Activated CD4-positive, alpha-beta memory T cell treated with anti-CD3 and anti-CD28 coated beads for 36 hours (primary cell): ENCODE measurements at regions not wholly inside any gene's neighbourhood (a gene's known extent, or its start where the extent isn't known, plus 50 kb on each side); places are given as distances from the start of the nearest gene placed in this dataset.

ENCODE experiments used
- CTCF ChIA-PET: fragments of 350-600 bp; sonication (Branson Sonifier 250); formaldehyde crosslinking; loops from one replicate; lab custom pipeline; 2021; ENCODE audit warnings: antibody characterized with exemption, inconsistent platforms; lab: Charles Lee
- POLR2A ChIA-PET: fragments of 350-600 bp; sonication (Branson Sonifier 250); formaldehyde crosslinking; loops from one replicate; lab custom pipeline; 2021; ENCODE audit warnings: antibody characterized with exemption; lab: Charles Lee
- DNase-seq: peaks from one replicate; pipeline ENCODE4 v3.0.0-alpha.2; 2020
- H3K27ac Mint-ChIP-seq: one replicate; pipeline ENCODE4 v1.8.0; 2021; ENCODE audit warnings: mixed read lengths
- H3K27me3 Mint-ChIP-seq: one replicate; pipeline ENCODE4 v1.8.0; 2021; ENCODE audit warnings: mixed read lengths
- H3K36me3 Mint-ChIP-seq: one replicate; pipeline ENCODE4 v1.8.0; 2021; ENCODE audit warnings: mixed read lengths
- H3K4me1 Mint-ChIP-seq: one replicate; pipeline ENCODE4 v1.8.0; 2021; ENCODE audit warnings: low read depth, mixed read lengths
- H3K4me3 Mint-ChIP-seq: one replicate; pipeline ENCODE4 v1.8.0; 2021; ENCODE audit warnings: mild to moderate bottlenecking, mixed read lengths
- H3K9me3 Mint-ChIP-seq: one replicate; pipeline ENCODE4 v1.8.0; 2021; ENCODE audit warnings: mixed read lengths
- intact Hi-C: fragments of 100-400 bp; cut with micrococcal nuclease; formaldehyde crosslinking; loops from one replicate; pipeline ENCODE4 v1.15.1; 2023

DNA sequence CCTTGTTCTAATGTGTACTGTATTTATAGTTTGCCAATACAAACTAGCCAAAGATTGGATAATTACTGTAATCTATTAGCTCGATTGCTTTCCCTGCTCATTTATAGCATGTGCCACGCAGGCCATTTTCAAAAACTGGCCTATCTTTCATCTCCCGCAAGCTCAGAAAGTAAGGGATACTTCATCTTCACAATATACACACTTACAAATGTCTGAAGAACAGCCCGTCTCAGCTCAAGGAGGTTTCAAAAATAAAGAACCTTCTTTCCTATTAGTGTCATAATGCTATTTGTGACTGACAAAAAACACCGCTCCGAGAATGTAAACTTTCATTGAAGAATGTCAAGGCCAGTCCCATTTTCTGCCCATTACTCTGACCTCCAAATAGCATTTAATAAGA lies 306.4 kb upstream of the ZNF507 start:
- no peaks in the 10 kb centered on the region for H3K9me3 Mint-ChIP-seq
- POLR2A ChIA-PET = no interaction called here
- peaks cover 14% of the 10 kb centered on the region for H3K27me3 Mint-ChIP-seq
- H3K27ac Mint-ChIP-seq = no peak overlapping the region
- no peak for DNase-seq
- H3K36me3 Mint-ChIP-seq = no peaks in the 10 kb centered on the region
- intact Hi-C loops = no loop called here
- H3K4me3 Mint-ChIP-seq = no peak overlapping the region
- CTCF ChIA-PET = no interaction called here
- H3K4me1 Mint-ChIP-seq = no peaks in the 10 kb centered on the region

DNA sequence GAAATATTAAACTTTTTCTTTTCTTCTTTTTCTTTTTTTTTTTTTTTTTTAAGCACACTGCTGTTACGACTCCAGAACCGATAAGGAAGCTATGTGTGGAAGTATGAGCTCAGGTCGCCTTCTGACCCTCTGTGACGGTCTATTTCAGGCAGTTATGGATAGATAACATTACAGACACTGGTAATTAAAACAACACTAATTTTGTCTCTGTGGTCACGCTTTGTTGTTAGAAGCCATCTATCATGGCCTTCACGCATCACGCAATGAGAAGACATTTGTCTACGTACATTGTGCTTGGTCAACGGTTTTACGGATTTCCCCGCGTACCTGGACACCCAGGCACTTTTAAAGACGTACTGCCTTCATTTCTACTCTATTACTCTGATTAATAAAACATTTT lies 306.0 kb upstream of the ZNF507 start:
- ChIA-PET POLR2A (no interaction called here), CTCF (interaction anchor here (1.1 kb wide), 1 partner anchor 1370 kb away, joined by 3 read pairs; no protein-coding TSS in a partner anchor)
- Mint-ChIP-seq H3K4me3 (no peak overlapping the region), H3K9me3 (no peaks in the 10 kb centered on the region), H3K36me3 (no peaks in the 10 kb centered on the region), H3K27me3 (peaks cover 16% of the 10 kb centered on the region), H3K4me1 (no peaks in the 10 kb centered on the region), H3K27ac (no peak overlapping the region)
- no peak for DNase-seq
- intact Hi-C loops = no loop called here

DNA sequence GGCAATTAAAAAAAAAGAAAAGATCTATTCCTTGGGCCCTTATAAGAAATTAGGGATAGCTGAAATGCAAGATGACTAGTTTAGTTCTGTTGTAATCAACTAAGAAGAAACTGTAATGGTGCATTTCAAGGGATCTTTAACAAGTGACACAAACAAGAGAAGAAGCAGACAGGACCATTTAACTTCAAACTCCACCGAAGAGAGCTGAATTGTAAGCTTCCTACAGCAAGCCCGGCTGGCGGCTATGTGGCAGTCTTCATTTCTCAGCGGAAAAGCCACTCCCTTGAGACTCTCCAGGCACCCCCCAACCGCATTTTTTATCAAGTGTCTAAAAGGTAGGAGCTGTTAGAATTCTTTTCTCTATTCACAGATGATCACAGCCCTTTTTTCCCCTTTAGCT lies 305.2 kb upstream of the ZNF507 start:
- H3K36me3 Mint-ChIP-seq = no peaks in the 10 kb centered on the region
- no peaks in the 10 kb centered on the region for H3K9me3 Mint-ChIP-seq
- no peak overlapping the region for H3K4me3 Mint-ChIP-seq
- no peak overlapping the region for H3K27ac Mint-ChIP-seq
- ChIA-PET CTCF (interaction anchor here (1.1 to 1.9 kb wide), 2 partner anchors 1371 to 1373 kb away, joined by 3 to 5 read pairs; no protein-coding TSS in a partner anchor), POLR2A (interaction anchor here (0.6 kb wide), 1 partner anchor 83 kb away, joined by 3 read pairs; no protein-coding TSS in a partner anchor)
- intact Hi-C loops = loop anchor here (5.0 kb wide), 1 partner anchor 1358 kb away; no protein-coding TSS in a partner anchor
- no peaks in the 10 kb centered on the region for H3K4me1 Mint-ChIP-seq
- no peak for DNase-seq
- peaks cover 16% of the 10 kb centered on the region for H3K27me3 Mint-ChIP-seq

DNA sequence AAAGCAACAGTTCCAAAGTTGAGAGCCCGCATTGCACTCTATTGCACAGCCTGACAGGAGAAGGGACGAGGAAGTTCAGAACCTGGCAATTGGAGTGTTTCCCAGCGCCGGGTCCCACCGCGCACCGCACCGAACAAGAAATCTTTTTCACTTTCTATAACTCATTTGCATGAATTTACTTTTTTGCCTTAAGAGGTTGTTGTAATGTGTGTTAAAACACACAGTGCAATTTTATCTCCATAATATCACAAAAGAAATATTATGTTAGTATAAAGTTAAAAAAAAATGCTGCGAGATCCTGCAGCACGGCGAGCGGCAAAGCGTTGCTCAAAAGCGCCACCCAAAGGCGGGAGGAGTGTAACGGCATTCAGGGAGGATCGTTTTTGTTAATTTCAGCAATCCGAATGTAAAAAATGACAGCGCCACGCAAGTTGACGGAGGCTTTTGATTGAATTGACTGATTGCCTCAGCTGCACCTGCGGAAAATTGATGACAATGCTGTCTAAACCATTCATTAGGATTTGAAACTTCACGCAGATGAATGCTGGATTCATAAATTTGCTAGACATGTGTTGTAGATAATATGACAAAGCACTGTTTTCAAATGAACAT lies 303.6 kb upstream of the ZNF507 start:
- H3K9me3 Mint-ChIP-seq = no peaks in the 10 kb centered on the region
- intact Hi-C loops = loop anchor here (5.0 kb wide), 1 partner anchor 1359 kb away; no protein-coding TSS in a partner anchor
- H3K4me3 Mint-ChIP-seq = no peak overlapping the region
- ChIA-PET POLR2A (no interaction called here), CTCF (interaction anchor here (1.0 to 1.9 kb wide), 2 partner anchors 196 to 1375 kb away, joined by 3 to 5 read pairs; no protein-coding TSS in a partner anchor)
- peak; percentile 44 for DNase-seq
- H3K27ac Mint-ChIP-seq = no peak overlapping the region
- H3K36me3 Mint-ChIP-seq = no peaks in the 10 kb centered on the region
- peaks cover 21% of the 10 kb centered on the region for H3K27me3 Mint-ChIP-seq
- no peaks in the 10 kb centered on the region for H3K4me1 Mint-ChIP-seq

DNA sequence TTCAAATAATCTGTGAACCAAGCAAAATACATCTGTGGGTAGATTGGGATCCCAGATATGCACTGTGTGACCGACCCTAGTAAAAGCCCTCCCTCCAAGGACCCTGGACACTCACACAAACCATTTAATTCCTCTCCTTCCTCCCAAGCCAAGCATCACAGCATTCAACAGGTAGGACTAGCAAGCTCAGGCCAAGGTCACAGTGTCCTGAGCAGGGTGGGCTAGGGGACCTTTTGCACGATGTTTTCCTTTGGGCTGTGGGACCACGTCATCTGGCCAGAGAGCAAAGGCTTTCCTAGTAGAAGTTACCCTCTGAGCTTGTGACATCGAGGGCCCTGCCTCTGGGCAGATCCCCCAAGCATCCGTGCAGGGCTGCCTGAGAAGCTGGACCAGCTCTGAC lies 297.6 kb upstream of the ZNF507 start:
- no peaks in the 10 kb centered on the region for H3K36me3 Mint-ChIP-seq
- CTCF ChIA-PET = no interaction called here
- H3K27me3 Mint-ChIP-seq = peaks cover 13% of the 10 kb centered on the region
- intact Hi-C loops = no loop called here
- no peak overlapping the region for H3K27ac Mint-ChIP-seq
- no peaks in the 10 kb centered on the region for H3K4me1 Mint-ChIP-seq
- DNase-seq = no peak
- POLR2A ChIA-PET = no interaction called here
- no peak overlapping the region for H3K4me3 Mint-ChIP-seq
- H3K9me3 Mint-ChIP-seq = no peaks in the 10 kb centered on the region

DNA sequence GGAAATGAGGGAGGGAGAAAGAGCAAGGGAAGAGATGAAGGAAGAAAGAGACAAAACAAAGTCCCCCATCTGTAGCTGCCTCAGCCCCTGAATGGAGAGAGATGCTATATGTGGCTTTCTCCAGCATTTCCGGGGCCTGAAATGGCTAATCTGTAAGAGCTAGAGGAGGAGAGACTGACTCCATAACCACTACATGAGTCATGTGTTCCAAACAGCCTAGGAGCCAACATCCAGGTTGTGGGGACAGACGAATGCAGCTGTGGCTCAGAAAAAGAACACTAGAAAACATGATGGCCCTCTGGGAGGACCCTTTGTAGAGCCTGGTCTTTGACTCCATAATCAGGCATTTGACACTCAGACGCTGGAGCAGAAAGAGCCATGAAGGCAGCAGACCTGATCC lies 292.0 kb upstream of the ZNF507 start:
- H3K36me3 Mint-ChIP-seq = no peaks in the 10 kb centered on the region
- no peaks in the 10 kb centered on the region for H3K4me1 Mint-ChIP-seq
- ChIA-PET POLR2A (no interaction called here), CTCF (no interaction called here)
- H3K27me3 Mint-ChIP-seq = no peaks in the 10 kb centered on the region
- H3K9me3 Mint-ChIP-seq = no peaks in the 10 kb centered on the region
- intact Hi-C loops = no loop called here
- H3K4me3 Mint-ChIP-seq = no peak overlapping the region
- no peak overlapping the region for H3K27ac Mint-ChIP-seq
- DNase-seq = no peak

DNA sequence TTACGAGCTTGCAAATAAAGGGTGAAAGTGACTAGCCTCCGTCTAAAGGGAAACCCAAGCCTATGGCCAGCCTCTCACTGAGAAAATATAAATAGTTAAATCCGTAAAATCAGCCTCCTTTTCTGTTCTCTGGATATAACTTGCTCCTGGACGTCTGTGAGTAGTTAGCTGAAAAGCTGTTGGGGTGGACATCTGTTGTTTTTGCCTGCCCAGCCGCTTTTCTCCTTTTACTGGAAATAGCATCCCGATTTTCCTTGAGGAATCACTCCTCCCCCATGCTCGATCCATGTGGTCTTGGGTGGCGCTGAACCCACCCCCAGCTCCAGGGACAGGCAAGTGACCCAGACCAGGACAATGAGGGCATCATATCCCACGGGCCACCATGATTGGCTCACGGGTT lies 291.5 kb upstream of the ZNF507 start:
- H3K36me3 Mint-ChIP-seq = no peaks in the 10 kb centered on the region
- no peaks in the 10 kb centered on the region for H3K9me3 Mint-ChIP-seq
- intact Hi-C loops = no loop called here
- H3K4me3 Mint-ChIP-seq = no peak overlapping the region
- no peaks in the 10 kb centered on the region for H3K27me3 Mint-ChIP-seq
- H3K27ac Mint-ChIP-seq = no peak overlapping the region
- H3K4me1 Mint-ChIP-seq = no peaks in the 10 kb centered on the region
- no peak for DNase-seq
- POLR2A ChIA-PET = no interaction called here
- CTCF ChIA-PET = interaction anchor here (0.6 kb wide), 1 partner anchor 535 kb away, joined by 3 read pairs; no protein-coding TSS in a partner anchor

DNA sequence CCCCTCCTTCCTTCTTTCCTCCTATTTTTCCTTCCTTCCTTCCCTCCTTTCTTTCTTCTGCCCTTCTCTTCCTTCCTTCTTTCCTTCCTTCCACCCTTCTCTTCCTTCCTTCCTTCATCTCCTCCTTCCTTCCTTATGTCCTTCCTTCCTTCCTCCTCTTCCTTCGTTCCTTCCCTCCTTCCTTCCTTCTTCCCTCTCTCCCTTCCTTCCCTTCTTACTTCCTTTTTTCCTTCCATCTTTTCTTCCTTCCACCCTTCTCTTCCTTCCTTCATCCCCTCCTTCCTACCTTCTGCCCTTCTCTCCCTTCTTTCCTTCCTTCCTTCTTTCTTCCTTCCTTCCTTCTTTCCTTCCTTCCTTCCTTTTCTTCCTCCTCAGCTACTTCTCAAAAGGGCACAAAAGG lies 287.3 kb upstream of the ZNF507 start:
- intact Hi-C loops = no loop called here
- Mint-ChIP-seq H3K36me3 (no peaks in the 10 kb centered on the region), H3K27me3 (no peaks in the 10 kb centered on the region), H3K4me1 (no peaks in the 10 kb centered on the region), H3K27ac (no peak overlapping the region), H3K9me3 (no peaks in the 10 kb centered on the region), H3K4me3 (no peak overlapping the region)
- POLR2A ChIA-PET = no interaction called here
- CTCF ChIA-PET = no interaction called here
- no peak for DNase-seq

DNA sequence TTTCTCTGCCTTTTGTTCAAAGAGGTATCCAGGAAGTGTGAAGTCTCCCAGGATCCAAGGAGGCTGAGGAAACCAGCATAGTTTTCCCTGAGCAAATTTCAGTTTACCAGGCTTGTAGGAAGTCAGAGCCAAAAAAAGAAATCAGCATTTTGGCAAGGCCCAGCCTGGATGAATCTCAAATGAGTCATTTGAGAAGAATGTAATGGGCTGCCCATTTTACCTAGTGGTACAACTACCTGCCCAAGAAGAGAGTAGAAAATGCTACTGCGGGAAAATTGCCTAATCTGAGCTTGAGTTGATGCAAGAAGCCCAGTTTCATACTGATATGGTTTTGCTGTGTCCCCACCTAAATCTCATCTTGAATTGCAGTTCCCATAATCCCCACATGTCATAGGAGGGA lies 284.1 kb upstream of the ZNF507 start:
- Mint-ChIP-seq H3K36me3 (no peaks in the 10 kb centered on the region), H3K9me3 (no peaks in the 10 kb centered on the region), H3K4me1 (no peaks in the 10 kb centered on the region), H3K4me3 (no peak overlapping the region), H3K27me3 (no peaks in the 10 kb centered on the region), H3K27ac (no peak overlapping the region)
- ChIA-PET POLR2A (no interaction called here), CTCF (no interaction called here)
- intact Hi-C loops = no loop called here
- no peak for DNase-seq

DNA sequence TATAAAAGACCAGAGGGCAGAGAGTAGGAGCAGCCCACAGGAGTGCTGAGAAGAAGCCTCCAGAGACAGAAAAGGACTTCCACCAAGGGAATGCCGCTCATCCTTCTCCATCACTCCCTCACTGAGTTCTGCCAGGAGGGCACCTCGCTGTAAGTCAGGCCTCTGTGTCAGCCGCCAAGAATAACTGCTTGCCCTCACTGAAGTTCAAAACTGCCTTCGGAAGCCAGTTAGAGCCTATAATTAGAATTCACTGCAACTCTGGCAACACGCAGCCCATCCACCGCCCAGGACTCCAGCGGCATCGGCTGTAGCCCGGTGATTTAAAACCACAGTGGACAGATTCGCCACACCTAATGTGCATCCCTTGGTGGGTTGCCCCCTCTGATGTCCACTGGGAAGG lies 281.8 kb upstream of the ZNF507 start:
- Mint-ChIP-seq H3K36me3 (no peaks in the 10 kb centered on the region), H3K27ac (no peak overlapping the region), H3K27me3 (no peaks in the 10 kb centered on the region), H3K4me3 (no peak overlapping the region), H3K4me1 (no peaks in the 10 kb centered on the region), H3K9me3 (no peaks in the 10 kb centered on the region)
- CTCF ChIA-PET = no interaction called here
- intact Hi-C loops = no loop called here
- no peak for DNase-seq
- POLR2A ChIA-PET = no interaction called here

DNA sequence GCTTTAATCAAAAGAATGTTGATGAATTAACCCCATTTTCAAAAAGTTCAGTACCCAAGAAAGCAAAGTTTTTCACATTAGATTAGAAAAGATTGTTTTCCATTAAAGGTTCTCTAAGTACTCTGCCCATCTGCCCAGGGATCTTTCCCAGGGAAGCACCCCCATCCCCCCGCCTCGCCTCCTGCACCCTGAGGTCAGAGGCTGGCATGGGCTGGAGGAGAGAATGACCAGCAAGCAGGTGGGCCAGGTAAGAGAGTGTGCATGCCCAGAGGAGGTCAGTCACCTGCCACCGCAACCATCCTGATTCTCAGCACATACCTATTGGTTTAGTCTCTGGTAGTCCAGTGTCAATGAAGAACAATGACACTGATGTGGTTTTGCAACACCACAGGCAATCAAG lies 279.4 kb upstream of the ZNF507 start:
- no peaks in the 10 kb centered on the region for H3K4me1 Mint-ChIP-seq
- CTCF ChIA-PET = no interaction called here

DNA sequence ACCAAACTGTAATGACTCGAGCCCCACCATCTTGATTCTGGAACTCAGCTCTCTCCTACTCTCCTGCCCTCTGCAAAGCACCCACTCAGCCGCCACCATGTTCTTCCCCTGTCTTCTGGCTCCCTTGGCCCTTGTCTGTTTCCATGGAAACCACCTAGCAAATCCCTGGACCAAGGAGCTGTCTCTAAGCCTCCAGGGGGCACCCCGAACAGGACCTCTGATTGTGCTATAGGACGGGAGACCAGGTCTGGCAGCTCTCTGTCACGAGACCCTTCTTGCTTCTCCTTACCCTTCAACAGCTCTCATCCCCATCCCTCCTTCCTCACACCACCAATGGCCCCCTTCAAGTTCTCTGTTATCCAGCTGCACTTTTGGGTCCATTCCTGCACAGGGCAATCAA lies 277.7 kb upstream of the ZNF507 start:
- H3K4me1 Mint-ChIP-seq = no peaks in the 10 kb centered on the region
- H3K9me3 Mint-ChIP-seq = no peaks in the 10 kb centered on the region
- no peak overlapping the region for H3K27ac Mint-ChIP-seq
- POLR2A ChIA-PET = interaction anchor here (0.5 kb wide), 1 partner anchor 723 kb away, joined by 3 read pairs; no protein-coding TSS in a partner anchor
- H3K4me3 Mint-ChIP-seq = no peak overlapping the region
- intact Hi-C loops = no loop called here
- H3K27me3 Mint-ChIP-seq = no peaks in the 10 kb centered on the region
- CTCF ChIA-PET = interaction anchor here (1.1 to 1.6 kb wide), 2 partner anchors 9 to 1013 kb away, joined by 3 read pairs; no protein-coding TSS in a partner anchor
- DNase-seq = no peak
- H3K36me3 Mint-ChIP-seq = no peaks in the 10 kb centered on the region

More for the DNA sequence above, 279.4 kb upstream of the ZNF507 start:
- H3K27me3 Mint-ChIP-seq = no peaks in the 10 kb centered on the region
- intact Hi-C loops = no loop called here
- H3K27ac Mint-ChIP-seq = no peak overlapping the region
- H3K4me3 Mint-ChIP-seq = no peak overlapping the region
- H3K36me3 Mint-ChIP-seq = no peaks in the 10 kb centered on the region
- no peaks in the 10 kb centered on the region for H3K9me3 Mint-ChIP-seq
- DNase-seq = no peak
- POLR2A ChIA-PET = no interaction called here

DNA sequence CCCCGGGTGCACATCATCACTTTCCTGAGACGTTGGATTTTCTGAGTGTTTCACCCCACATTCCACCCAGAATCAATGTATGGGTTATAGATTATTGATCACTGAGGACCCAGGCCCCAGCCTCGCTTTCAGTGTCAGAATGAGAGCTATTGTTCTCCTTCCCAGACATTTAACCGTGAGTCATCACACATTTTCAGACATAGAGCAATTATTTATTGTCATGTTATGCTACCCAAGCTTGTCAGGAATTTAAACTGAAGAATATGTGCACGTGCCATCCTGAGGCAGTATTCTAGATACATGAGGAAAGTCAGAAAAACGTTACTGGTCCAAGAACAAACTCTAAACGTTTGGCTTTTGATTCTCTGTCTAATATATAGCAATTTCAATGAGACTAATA lies 276.6 kb upstream of the ZNF507 start:
- H3K4me1 Mint-ChIP-seq = no peaks in the 10 kb centered on the region
- ChIA-PET CTCF (no interaction called here), POLR2A (no interaction called here)
- H3K27me3 Mint-ChIP-seq = no peaks in the 10 kb centered on the region
- H3K36me3 Mint-ChIP-seq = no peaks in the 10 kb centered on the region
- no peak overlapping the region for H3K4me3 Mint-ChIP-seq
- intact Hi-C loops = no loop called here
- DNase-seq = no peak
- no peaks in the 10 kb centered on the region for H3K9me3 Mint-ChIP-seq
- no peak overlapping the region for H3K27ac Mint-ChIP-seq
